Left lobe of liver (tissue), 2 donors: ENCODE measurements at regions not wholly inside any gene's neighbourhood (a gene's known extent, or its start where the extent isn't known, plus 50 kb on each side); places are given as distances from the start of the nearest gene placed in this dataset.

Source experiments
- ATAC-seq: fragments of 200-7000 bp; cut with Tn5 transposase; one replicate; pipeline ENCODE4 v1.9.1; 2020; ENCODE audit warnings: mild to moderate bottlenecking, moderate library complexity
- DNase-seq: peaks from one replicate; pipeline ENCODE4 v3.0.0-alpha.2; 2020; ENCODE audit warnings: low spot score
- donor health status: DM: no; HTN: no; CAD: no; lungs with moderate emphysema.
- donor health status: DM: no; HTN: yes; CAD: no.

DNA sequence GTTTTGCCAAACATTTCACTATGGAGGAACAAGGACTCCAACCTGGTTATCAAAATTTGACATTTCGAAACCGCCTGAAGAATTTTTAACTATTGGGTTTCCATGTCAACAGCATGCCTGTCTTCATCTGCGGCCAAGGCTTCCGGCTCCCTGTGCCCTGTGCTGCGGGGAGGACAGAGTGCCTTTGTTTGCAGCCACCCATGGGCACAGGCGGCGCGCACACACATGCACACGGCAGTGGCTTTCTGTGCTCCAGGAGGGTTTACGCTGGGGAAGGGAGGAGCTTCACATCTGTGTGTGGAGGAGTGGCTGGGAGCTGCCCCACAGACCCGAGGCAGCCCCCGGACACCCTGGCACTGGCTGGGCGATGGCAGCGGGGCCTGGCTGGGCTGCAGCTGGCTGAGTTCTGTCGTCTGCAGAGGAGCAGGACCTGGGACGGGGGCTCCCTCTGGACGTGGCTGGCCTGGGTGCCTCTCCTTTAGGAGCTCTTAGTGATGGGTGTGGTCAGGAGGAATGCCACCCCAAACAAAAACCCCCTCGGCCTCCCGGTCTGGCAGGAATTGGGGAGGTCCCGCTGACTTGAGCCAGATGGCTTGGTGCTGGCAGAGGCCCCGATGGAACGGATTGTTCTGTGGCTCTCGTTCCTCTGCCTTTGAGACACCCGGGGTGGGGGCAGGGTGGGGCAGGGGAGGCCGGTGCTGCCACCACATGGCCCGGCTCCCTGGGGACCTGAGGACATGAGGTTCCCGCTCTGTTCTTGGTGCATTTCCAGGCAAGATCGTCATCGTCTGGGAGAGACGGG is 1290.9 kb downstream of the BRD1 start:
- ATAC-seq (no peak), DNase-seq (no peak)

DNA sequence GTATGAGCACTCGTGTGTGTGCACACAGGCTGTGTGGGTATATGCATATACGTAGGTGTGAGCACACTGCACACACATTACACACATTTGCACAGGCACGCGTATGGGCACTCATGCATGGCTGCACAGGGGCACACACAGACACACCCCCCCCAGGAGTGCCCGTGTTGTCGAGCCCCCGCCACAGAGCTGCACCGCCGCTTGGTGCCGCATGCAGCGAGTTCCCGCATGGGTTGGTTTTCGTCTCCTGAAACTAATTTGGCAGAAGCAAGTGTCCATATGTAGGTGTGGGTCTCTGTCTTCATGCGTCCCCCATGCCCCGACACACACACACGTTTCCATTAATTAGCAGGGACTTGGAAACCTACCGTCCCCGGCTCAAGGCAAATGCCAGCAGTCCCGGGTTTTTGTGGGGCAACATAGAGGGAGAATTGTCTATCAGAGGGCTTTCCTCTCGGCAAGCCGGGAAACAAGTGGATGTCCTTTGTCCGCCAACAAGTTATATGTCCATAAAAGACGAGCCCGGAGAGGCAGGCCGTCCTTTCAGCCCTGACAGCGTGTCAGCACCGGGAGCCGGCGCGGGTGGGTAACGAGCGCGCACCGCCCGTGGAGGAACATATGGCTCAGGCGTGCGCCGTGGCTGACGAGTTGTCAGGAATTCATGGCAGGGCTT is 1291.7 kb downstream of the BRD1 start:
- DNase-seq = no peak
- no peak for ATAC-seq

DNA sequence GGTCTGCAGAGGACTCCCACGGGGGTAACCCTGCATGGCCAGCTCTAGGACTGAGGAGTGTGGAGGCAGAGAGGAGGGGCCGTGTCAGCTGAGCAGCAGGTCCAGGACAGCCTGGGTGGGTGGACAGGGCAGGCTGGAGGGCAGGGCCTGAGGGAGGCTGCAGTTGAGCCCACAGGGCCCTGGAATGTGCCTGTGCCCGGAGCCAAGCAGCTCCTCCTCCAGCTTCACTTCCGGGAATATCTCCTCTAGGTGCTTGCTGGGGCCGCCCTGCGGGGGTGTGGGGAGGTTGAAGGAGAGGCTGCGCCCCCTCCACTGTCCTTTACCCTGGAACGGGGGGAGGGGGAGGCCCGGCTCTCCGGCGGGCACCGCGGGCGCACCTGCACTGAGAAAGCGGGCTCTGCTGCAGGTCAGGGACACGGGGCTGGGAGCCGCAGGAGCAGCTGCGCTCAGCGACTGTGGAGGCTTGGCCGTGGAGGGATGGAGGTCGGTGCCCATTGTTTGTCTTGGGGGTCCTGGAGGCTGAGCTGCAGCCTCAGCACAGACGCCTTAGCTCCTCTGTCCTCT is 1293.2 kb downstream of the BRD1 start:
- ATAC-seq (no peak), DNase-seq (no peak)

DNA sequence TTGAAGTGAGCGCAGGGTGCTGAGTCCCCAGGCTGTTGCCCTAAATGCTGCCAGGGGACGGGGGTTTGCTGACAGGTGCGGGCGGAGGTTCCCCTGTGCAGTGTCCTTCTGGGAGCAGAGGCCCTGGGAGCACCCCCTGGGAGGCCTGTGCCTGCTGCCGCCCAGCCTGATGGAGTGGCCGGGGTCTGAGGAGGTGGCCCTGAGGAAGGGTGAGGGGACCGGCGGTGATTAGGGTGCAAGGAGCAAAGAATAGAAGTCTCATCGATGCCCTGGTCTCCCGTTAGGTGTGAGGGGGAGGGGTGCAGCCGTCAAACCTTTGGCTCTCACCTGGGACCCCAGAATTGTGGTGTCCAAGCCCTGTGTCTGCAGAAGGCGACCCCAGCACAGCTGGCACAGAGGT is 1294.7 kb downstream of the BRD1 start:
- DNase-seq = no peak
- ATAC-seq = no peak

DNA sequence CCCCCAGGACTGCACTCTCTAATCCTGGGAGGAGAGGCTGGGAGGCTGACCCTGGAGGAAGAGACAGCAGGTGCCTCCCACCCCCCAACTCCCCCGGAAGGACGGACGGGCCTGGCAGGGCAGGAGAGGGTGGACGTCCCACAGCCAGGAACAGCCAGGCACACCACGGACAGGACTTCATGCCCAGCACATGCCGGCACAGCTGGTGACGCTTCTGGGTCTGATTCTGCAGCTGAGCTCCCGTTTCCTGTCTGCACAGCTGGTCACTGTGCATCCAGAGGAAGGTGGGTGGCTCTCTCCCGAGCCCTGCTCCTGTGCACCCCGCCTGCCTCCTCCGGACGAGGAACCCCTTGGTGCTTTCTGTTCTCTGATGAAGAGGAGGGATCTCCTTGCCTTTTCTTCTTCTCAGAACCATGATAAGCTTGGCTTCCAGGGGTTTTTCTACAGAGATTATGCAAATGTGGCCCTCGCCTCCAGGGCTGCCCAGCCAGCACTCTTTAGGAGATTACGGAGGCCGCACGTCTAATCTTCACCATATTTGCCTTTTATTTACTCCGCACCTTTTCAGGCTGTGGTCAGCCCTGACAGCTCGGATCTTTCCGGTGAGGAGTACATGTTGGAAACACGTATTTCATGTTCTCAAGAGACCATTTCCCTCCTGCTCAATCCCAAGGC is 1295.8 kb downstream of the BRD1 start:
- DNase-seq (no peak), ATAC-seq (no peak)

DNA sequence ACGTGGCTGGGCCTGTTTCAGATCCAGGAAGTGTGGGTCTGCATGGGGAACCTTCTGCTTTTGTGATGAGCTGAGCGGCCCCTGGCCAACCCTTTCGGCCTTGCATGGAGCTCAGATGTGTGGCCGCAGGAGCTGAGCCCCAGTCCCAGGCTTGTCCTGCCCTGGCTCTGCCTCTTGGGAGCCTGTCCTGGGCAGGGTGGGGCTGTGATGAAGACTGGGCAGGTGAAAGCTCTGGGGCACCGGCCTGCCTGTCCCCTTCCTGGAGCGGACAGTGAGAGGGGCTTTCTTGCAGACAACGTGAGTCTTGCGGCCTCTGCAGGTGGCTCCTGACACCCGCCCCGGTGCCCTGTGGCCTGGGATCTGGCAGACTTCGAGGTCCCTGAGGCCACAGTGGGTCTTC is 1296.6 kb downstream of the BRD1 start:
- no peak for DNase-seq
- no peak for ATAC-seq

DNA sequence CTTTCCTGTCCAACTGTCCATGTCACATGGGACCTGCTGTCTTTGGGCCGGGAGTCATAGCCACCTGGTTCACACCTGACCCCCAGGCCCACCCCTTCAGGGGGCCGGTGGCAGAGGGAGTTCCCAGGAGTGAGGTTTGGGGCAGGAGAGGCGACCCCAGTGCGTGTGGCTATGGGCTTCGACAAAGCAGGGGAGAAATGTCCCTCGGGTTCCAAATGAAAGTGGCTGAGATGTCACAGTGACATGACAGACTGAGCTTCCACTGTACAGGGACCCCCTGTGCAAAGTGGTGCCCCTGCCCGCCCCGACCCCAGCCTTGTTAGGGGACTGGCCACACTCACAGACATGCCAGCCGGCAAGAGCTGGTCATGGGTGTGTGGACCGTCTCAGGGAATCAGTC is 1297.0 kb downstream of the BRD1 start:
- ATAC-seq = no peak
- no peak for DNase-seq

DNA sequence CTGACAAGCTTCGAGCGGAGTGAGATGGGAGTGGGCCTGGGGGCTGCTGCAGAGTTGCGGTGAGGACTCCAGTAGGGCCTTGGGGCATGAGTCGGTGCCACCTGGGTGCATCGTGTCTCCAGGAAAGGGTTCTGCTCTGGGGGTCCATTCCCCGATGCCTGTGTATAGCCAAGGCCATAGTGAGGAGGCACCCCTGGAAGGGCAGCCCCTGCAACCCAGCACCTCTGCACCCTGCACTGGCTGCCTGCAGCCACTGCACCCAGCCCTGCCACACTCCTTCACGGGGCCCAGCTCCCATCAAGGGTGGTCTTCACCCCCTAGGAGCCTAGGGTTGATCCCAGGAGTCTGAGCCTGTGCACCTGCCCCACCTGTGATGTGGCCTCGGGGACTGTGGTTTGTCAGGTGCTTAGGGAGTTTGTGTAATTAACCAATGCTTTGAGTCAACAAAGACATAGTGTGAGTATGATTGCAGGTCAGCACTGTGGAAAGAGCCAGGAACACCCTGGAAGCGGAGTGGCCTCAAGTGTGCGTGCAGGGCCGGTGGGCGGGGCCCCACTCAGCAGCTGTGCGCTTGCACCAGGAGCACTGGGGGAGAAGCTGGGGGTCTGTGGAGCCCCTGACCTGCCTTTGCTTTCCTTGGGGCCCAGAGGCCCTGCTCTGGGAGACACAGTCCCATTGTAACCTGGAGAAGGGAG is 1299.3 kb downstream of the BRD1 start:
- no peak for DNase-seq

DNA sequence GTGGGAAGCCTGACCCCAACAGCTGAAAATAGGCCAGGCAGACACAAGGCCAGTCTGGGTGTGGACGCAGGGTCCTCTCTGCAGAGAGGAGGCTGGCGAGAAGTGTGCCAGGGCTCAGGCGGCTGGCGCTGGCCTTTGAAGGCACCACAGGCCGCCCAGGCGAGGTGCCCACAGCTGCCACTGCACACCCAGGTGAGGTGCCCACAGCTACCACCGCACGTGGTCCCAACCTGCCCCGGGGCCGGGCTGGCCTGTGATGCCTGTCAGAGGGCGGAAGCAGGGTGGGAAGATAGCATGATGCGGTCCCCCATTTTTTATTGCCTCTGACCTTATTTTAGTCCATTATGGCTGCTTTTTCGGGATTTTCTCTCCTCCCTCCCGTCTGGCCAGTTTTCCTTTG is 1303.9 kb downstream of the BRD1 start:
- DNase-seq = no peak
- no peak for ATAC-seq

More for the DNA sequence above, 1299.3 kb downstream of the BRD1 start:
- ATAC-seq = no peak

DNA sequence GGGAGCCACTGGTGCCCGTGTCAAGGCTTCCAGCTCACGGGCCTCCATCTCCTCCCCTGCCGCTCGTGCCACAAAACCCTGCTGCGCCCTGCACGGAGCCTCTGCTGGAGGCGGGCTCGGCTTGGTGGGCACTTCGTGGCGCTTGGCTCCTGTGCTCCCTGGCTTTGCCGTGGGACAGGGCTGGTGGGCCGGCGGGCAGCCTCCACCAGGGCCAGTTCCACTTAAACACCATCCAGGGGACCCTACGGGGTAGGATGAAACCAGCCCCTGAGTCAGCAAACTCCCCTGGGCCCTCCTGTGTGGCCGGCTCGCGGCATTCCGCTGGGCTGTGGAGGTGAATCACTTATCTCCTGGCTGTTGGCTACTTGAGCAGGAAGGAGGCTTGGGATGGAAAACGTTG is 1304.6 kb downstream of the BRD1 start:
- DNase-seq (no peak), ATAC-seq (no peak)

DNA sequence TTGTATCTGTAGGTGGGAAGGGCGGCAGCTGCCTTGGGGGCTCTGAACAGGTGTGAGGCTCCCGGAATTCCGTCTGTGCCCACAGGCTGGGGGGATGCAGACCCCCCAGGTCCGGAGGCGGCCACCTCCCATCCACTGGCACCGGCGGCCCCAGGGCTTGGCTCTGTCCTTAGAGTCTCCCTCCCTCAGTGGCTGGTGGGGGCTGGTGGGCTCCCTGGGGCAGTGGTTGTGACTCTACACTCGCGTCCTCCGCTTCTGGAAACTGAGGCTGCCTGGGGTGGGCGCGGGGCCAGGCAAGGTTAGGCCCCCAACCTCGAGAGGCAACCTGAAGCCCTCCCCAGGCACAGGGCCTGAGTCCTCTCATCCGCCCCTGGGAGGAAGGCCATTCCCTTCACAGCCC is 1305.4 kb downstream of the BRD1 start:
- no peak for ATAC-seq
- no peak for DNase-seq

DNA sequence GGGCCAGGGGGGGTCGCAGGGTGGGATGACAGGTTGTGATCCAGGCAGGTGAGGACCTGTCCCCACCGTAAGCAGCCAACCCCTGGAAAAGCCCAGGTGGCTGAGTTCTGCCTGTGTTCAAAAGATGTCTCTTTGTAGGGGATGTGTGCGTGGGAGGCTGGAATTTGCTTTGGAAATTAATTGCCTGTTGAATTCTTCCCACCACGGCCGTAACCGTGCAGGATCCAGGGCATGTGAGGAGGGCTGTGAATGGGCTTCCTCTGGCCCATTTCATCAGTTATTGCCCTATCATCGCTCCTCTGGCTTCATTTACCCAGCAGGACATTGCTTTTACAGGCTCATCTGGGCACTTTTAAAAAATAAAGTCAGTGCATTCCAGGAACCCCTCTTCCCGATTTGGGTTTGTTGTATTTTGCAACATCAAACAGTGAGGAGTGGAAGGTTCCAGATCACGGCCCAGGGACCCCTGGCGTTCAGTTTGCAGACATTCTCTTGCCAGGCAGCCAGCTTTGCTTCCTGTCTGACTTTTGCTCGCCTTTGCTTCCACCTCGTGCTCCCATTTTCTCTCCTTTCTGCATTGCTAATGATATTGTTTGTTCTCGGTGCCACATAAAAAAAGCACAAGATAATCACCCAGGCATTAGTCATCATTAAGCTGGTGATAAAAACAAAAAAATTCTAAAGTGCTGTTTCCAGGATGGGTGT is 1306.6 kb downstream of the BRD1 start:
- no peak for ATAC-seq
- no peak for DNase-seq

DNA sequence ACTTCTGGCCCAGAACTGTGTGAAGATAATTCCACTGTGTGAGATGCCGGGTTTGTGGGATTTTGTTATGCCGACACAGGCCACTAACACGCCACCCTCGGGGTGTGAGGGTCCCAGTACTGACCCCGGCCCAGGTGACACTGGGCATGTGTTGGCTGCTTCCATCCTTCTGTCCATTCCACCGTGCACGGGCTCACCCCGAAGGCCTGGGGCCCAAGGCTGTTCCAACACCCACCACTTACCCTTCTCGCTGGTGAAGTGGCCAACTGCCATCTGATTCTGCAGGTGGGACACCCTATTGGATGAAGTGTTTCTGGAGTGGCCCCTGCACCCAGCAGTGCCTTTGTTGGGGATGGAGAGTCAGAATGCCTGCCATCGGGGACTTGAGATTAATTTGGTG is 1307.5 kb downstream of the BRD1 start:
- DNase-seq (no peak), ATAC-seq (no peak)

DNA sequence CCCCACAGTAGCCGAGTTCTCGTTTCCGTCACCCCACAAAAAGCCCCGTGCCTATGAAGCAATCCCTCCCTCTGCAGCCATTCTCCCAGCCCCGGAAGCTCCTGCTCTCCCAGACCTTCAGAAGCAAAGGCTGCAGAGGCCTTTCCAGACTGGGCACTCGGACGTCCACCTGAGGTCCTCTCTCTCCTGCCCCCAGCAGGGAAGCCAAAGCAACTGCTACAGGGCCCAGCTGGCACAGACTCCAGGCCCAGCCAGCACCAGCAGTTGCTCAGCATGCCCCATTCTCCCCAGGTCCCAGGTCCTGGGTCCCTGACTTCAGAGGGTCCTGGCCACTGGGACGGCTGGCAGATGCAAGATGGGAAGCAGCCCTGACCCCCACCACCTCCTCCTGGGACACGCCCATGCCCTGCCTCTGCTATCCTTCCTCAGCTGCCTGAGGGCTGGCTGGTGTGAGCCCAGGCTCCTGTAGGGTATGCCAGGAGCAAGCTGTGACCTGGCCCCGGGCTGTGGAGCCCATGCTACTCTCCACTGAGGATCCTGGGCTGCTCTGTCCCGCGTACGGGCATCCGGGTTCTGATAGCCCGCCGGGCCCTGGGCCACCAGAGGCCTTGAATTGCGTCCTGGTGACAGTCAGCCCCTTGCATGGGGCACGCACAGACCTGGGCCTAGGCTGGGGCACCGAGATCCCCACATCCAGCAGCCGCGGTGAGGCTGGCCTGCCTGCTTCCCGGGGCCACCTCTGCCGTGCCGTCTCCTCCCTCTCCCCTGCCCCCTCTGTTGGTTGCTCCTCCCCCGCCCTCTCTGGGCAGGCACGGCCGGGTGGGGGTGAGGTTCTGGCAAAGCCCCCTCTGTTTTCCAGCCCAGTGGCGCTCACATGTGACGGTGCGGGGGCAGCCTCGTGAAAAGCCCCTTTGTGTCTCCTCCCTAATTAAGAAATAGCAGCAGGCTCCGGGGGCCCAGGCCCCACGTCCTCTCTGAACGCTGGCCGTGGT is 1310.3 kb downstream of the BRD1 start:
- peak; percentile 22 for ATAC-seq
- no peak for DNase-seq

DNA sequence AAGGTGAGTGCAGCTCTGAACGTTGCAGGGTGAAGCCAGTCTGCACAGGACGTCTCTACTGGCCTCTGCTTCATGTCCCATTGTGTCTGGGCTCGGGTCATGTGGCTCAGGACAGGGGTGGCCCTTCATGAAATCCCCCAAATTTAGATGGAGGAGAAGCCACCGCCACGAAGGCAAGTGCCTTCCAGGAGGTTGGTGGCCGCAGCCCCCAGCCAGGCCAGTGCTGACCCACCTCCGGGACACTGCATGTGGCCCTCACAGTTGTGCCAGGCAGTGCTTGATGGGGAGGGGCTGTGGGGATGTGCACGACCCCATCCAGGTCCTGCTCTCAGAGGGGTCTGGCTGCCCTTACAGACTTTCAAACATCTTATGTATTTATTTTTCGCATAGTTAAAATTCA is 1311.1 kb downstream of the BRD1 start:
- no peak for ATAC-seq
- DNase-seq = no peak

DNA sequence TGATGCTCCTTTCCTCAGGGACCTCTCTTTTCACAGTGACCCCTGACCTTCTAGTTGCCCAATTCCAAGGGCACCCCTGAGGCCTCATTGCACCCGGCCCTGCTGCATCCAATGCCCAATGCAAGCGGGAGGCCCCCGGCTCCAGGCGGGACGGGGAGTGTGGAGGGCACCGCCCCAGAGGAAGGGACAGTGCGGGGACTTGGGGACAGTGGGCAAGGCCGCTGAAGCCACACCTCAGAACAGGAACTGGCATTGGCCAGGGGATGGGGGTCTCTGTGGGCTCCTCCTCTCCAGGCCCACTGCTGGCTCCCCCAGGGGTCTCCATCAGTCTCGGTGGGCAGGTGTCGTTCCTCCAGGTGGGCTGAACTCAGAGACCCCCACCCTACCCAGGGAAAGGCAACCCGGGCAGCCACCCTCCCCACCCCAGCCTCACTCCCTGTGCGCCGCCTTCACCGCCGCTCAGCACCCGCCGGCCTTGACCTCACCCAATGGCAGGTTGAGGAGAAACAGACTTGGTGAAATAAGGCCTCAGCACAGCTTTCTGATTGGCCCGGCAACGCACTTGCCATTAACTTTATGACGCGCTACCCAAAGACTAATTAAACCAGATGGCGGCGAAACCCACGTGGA is 1312.0 kb downstream of the BRD1 start:
- DNase-seq = no peak
- ATAC-seq = no peak

DNA sequence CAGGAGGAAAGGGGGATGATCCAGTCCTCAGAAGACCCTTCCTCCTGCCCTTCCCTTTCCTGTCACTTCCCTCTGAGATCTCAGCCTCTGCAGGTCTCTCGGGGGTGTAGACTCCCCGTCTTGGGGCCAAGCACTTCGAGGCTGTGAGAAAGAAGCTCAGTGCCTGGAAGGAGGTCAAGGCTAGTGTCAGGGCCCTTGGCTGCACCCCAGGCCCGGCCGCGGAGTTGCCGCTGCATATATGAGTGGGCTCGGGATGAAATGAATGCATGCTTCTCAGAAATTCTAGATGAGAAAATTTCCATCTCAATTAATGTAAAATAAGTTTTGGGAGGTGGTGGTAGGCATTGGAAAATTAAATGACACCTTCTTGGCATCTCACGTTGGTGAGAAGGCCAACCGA is 1313.7 kb downstream of the BRD1 start:
- ATAC-seq = no peak
- no peak for DNase-seq

DNA sequence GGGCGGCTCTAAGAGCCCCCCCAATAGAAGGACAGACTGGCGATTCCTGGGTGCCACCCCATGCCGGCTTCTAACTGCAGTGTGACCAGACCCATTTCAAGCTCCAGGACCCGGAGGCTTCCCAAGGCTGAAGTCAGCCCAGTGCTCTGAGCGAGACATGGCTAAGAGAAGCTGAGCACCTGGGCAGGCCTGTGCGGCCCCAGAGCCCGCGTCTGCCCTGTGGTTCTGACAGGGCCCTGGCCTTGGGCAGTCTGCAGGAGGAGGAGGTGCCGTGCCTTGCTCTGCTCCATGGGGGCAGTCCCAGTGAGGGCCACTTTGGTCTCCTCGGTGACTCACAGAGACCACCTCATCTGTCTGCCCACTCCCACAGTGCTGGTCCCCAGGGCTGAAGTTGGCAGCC is 1314.2 kb downstream of the BRD1 start:
- DNase-seq (no peak), ATAC-seq (no peak)

DNA sequence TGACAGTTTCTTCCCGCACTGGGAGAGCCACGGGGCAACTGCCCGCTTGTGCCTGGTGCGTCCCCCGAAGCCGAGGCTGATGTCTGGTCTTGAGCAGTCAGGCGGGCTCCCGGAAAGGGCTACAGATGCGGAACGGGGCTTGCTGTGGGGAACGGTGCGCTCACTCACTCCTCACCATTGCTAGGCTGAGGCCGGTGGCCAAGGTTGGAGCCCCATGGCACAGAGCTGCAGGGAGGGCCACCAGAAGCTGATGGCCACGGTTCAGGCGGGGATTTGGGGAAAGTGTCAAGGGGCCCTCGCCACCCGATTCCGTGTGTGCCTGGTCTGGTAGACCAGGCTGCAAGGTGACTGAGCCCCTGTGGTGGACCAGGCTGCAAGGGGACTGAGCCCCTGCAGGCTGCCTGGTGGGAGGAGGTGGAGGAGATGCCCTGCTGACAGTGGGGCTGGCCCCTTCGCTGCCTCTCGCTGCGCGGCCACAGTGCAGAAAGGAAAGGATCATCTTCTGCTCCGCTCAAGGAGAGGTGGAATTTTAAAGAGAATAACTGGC is 1315.8 kb downstream of the BRD1 start:
- no peak for ATAC-seq
- DNase-seq = no peak
